Right lobe of liver (tissue), 4 donors: ENCODE measurements at regions not wholly inside any gene's neighbourhood (a gene's known extent, or its start where the extent isn't known, plus 50 kb on each side); places are given as distances from the start of the nearest gene placed in this dataset.

ENCODE experiments used
- CTCF ChIP-seq, 4 donors: fragments of 200-600 bp in 3 of 4; fragments of 450-650 bp in 1 of 4; IDR thresholded peaks; one replicate each; pipeline versions ENCODE4 v1.5.1 to v1.8.0; 2016 to 2022; ENCODE audit warnings: antibody characterized with exemption in 4 of 4, mild to moderate bottlenecking in 2 of 4
- POLR2A ChIP-seq: fragments of 450-650 bp; IDR thresholded peaks from one replicate; pipeline ENCODE4 v1.6.1; 2017; ENCODE audit warnings: antibody characterized with exemption, mild to moderate bottlenecking
- donor health status: DM: no; HTN: no; CAD: no.
- donor health status: DM: no; HTN: no; CAD: no.
- donor health status: DM: no; HTN: yes; CAD: no.

- TF ChIP-seq CTCF (IDR thresholded peaks at IDR 0.05) (no peak), POLR2A (no peak)
Observed at GRCh38 chr20:10992731-10993130, 318.9 kb upstream of the JAG1 start.
